SK-N-SH (cell line): ENCODE measurements at regions not wholly inside any gene's neighbourhood (a gene's known extent, or its start where the extent isn't known, plus 50 kb on each side); places are given as distances from the start of the nearest gene placed in this dataset.

ENCODE experiments used
- CTCF ChIA-PET: fragments of 300-600, 350-600 bp; formaldehyde crosslinking; extraction: SDS; loops from one replicate; lab custom pipeline; 2021; lab: Yijun Ruan, JAX
- POLR2A ChIA-PET: fragments of 350-600 bp; sonication (Branson Sonifier 250); formaldehyde crosslinking; extraction: SDS; loops from one replicate; lab custom pipeline; 2020; ENCODE audit warnings: antibody characterized with exemption, inconsistent platforms; lab: Yijun Ruan, JAX
- DNase-seq: peaks from one replicate; pipeline ENCODE4 v3.0.0; 2012
- H2AFZ ChIP-seq: fragments of 200-600 bp; sonication (generic); 2 replicates; pipeline ENCODE4 v1.8.1; 2016; ENCODE audit warnings: antibody characterized with exemption, mild to moderate bottlenecking, low read depth
- H3F3A ChIP-seq: fragments of 200-600 bp; sonication (generic); replicated peaks from 2 replicates; pipeline ENCODE3; 2016; ENCODE audit warnings: antibody characterized with exemption, mild to moderate bottlenecking; ENCODE audit not compliant: insufficient read depth
- H3K27ac ChIP-seq, 2 experiments: fragments of 200-500 bp in 1 of 2; fragments of 200-600 bp in 1 of 2; sonication (Bioruptor generic) in 1 of 2; sonication (generic), shearing (Covaris generic) in 1 of 2; 2 replicates each; pipeline versions ENCODE4 v1.5.1 to v1.6.1; 2014 to 2016; ENCODE audit warnings: low read depth in 2 of 2, inconsistent platforms in 1 of 2, low read length in 1 of 2, mild to moderate bottlenecking in 1 of 2, mixed read lengths in 1 of 2
- H3K27me3 ChIP-seq: fragments of 200-600 bp; sonication (generic), shearing (Covaris generic); 2 replicates; pipeline ENCODE4 v1.6.1; 2016; ENCODE audit warnings: mixed run types; ENCODE audit not compliant: insufficient read depth
- H3K36me3 ChIP-seq, 2 experiments: fragments of 200-500 bp in 1 of 2; fragments of 200-600 bp in 1 of 2; sonication (Bioruptor generic) in 1 of 2; sonication (generic) in 1 of 2; replicated peaks in 1 of 2; 2 replicates each; pipeline versions ENCODE3 to v1.5.1; 2014 to 2016; ENCODE audit warnings: low read length in 1 of 2, mild to moderate bottlenecking in 1 of 2; ENCODE audit not compliant: insufficient read depth in 2 of 2, control insufficient read depth in 1 of 2
- H3K4me1 ChIP-seq, 2 experiments: fragments of 200-500 bp in 1 of 2; fragments of 200-600 bp in 1 of 2; sonication (Bioruptor generic) in 1 of 2; sonication (generic), shearing (Covaris generic) in 1 of 2; 2 replicates each; pipeline versions ENCODE4 v1.5.1 to v1.6.1; 2014 to 2016; ENCODE audit warnings: low read depth in 1 of 2, low read length in 1 of 2, mixed run types in 1 of 2; ENCODE audit not compliant: insufficient read depth in 2 of 2, control insufficient read depth in 1 of 2
- H3K4me2 ChIP-seq: fragments of 200-600 bp; sonication (generic), shearing (Covaris generic); 2 replicates; pipeline ENCODE4 v1.6.1; 2017; ENCODE audit warnings: mixed run types
- H3K4me3 ChIP-seq, 2 experiments: fragments of 200-500 bp in 1 of 2; fragments of 200-600 bp in 1 of 2; sonication (Bioruptor generic) in 1 of 2; sonication (generic), shearing (Covaris generic) in 1 of 2; 2 replicates each; pipeline versions ENCODE4 v1.5.1 to v1.8.1; 2014 to 2016; ENCODE audit warnings: low read depth in 2 of 2, inconsistent platforms in 1 of 2, low read length in 1 of 2, mild to moderate bottlenecking in 1 of 2, mixed read lengths in 1 of 2, moderate library complexity in 1 of 2
- H3K79me2 ChIP-seq: fragments of 200-600 bp; sonication (generic); 2 replicates; pipeline ENCODE4 v1.8.1; 2017; ENCODE audit warnings: mild to moderate bottlenecking; ENCODE audit not compliant: insufficient read depth
- H3K9ac ChIP-seq: fragments of 200-600 bp; sonication (generic); 2 replicates; pipeline ENCODE4 v1.6.1; 2017; ENCODE audit warnings: mixed run types
- H3K9me2 ChIP-seq: fragments of 200-600 bp; sonication (generic); 2 replicates; pipeline ENCODE4 v1.6.1; 2017; ENCODE audit warnings: mixed run types
- H3K9me3 ChIP-seq: fragments of 200-600 bp; sonication (generic); 2 replicates; pipeline ENCODE4 v1.6.1; 2017; ENCODE audit warnings: mixed run types, mild to moderate bottlenecking, moderate library complexity
- H4K20me1 ChIP-seq: fragments of 200-600 bp; sonication (generic); 2 replicates; pipeline ENCODE4 v1.6.1; 2017; ENCODE audit warnings: mild to moderate bottlenecking, mixed run types; ENCODE audit not compliant: insufficient read depth
- CHD2 ChIP-seq: fragments of 150-350 bp; IDR thresholded peaks from 2 replicates; pipeline ENCODE4 v1.6.1; 2018; ENCODE audit warnings: low read length; ENCODE audit not compliant: partially characterized antibody
- ELF1 ChIP-seq: IDR thresholded peaks from 2 replicates; pipeline ENCODE4 v1.4.0; 2012
- FOSL2 ChIP-seq: IDR thresholded peaks from 2 replicates; pipeline ENCODE4 v1.4.0; 2012; ENCODE audit warnings: low read depth, mild to moderate bottlenecking, moderate library complexity, borderline replicate concordance
- FOXM1 ChIP-seq: IDR thresholded peaks from 2 replicates; pipeline ENCODE4 v1.4.0; 2012; ENCODE audit warnings: low read depth, mild to moderate bottlenecking
- GABPA ChIP-seq: IDR thresholded peaks from 2 replicates; pipeline ENCODE4 v1.4.0; 2012; ENCODE audit warnings: low read depth, mild to moderate bottlenecking
- GATA2 ChIP-seq: sonication (generic); formaldehyde crosslinking; IDR thresholded peaks from 2 replicates; pipeline ENCODE4 v1.5.0; 2020; ENCODE audit warnings: mild to moderate bottlenecking, missing genetic modification reagents
- NRF1 ChIP-seq: IDR thresholded peaks from 2 replicates; pipeline ENCODE4 v1.6.1; 2012; ENCODE audit warnings: low read depth, mild to moderate bottlenecking, low read length
- PBX3 ChIP-seq: IDR thresholded peaks from 2 replicates; pipeline ENCODE4; 2012
- RFX5 ChIP-seq: IDR thresholded peaks from 2 replicates; pipeline ENCODE4 v1.6.1; 2012; ENCODE audit warnings: mild to moderate bottlenecking, improper control_type of control experiment, low read length
- RXRA ChIP-seq: IDR thresholded peaks from 2 replicates; pipeline ENCODE4 v1.4.0; 2012; ENCODE audit warnings: low read depth, mild to moderate bottlenecking, borderline replicate concordance
- SMC3 ChIP-seq: IDR thresholded peaks from 2 replicates; pipeline ENCODE4 v1.6.1; 2012; ENCODE audit warnings: low read depth, low read length, improper control_type of control experiment
- TAF1 ChIP-seq: IDR thresholded peaks from 2 replicates; pipeline ENCODE4 v1.6.1; 2012; ENCODE audit warnings: low read depth, mild to moderate bottlenecking, low read length, moderate library complexity, borderline replicate concordance
- TCF12 ChIP-seq: IDR thresholded peaks from 2 replicates; pipeline ENCODE4 v1.4.0; 2012
- TEAD4 ChIP-seq: IDR thresholded peaks from 2 replicates; pipeline ENCODE4 v1.4.0; 2012; ENCODE audit warnings: mild to moderate bottlenecking, borderline replicate concordance; ENCODE audit not compliant: insufficient read depth
- USF2 ChIP-seq: fragments of 150-350 bp; IDR thresholded peaks from 2 replicates; pipeline ENCODE4 v1.6.1; 2017; ENCODE audit warnings: antibody characterized with exemption, low read length, low read depth, borderline replicate concordance
- YY1 ChIP-seq: IDR thresholded peaks from 2 replicates; pipeline ENCODE4 v1.4.0; 2012; ENCODE audit warnings: low read depth, mild to moderate bottlenecking
- WGBS: methylation state at CpG from one replicate; pipeline ENCODE4 v1.1.6; 2017; ENCODE audit warnings: low lambda C conversion rate; 5-methylcytosine and 5-hydroxymethylcytosine counted together
- TF ChIP-seq, protein P1 (sequence below): IDR thresholded peaks from 2 replicates; pipeline ENCODE4 v1.6.1; 2012; ENCODE audit warnings: mild to moderate bottlenecking, low read depth, low read length, moderate library complexity
- TF ChIP-seq, protein P2 (sequence below): IDR thresholded peaks from 2 replicates; pipeline ENCODE4 v1.4.0; 2012; ENCODE audit warnings: low read depth

DNA sequence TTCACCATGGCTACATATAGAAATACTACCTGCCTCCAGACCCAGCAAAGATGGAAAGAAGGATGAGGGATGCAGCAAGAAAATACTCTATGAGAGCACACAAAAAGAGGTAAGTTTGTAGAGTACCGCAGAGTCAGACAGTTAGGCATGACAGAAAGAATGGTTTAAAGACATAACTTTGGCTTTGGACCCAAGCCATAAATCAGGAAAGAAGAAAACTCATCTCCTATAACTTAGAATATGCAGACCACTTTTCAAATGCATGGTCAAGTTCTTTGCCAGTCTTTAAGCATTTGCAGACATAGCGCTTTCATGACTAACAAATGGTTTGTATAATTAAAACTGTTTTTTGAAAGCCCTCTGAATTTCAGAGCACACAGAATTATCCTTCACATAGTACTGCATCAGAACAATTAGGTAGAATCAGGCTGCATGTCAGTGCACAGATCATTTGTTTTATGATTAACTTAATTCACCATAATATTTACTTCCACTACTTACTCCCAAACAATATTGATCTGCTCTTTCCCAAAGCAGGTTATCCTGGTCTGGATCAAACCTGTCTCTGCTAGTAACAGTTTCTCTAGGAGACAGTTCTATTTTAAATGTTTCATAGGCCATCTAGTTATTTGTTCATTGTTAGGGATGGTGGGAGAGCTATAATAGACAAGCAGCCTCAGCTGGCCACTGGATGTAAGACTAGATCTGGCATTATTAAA lies 280.7 kb upstream of the NR5A2 start:
- Histone ChIP-seq H3K4me2 (no peak overlapping the region), H3K9ac (no peak overlapping the region), H3K27me3 (no peaks in the 10 kb centered on the region), H3K9me3 (no peaks in the 10 kb centered on the region), H3F3A (peaks cover 11% of the 10 kb centered on the region), H3K79me2 (no peaks in the 10 kb centered on the region), H3K4me3 (no peak overlapping the region), H3K36me3 (no peaks in the 10 kb centered on the region), H3K4me1 (peaks cover 0 to 12% of the 10 kb centered on the region in 2 experiments; a peak in 1 of 4 replicates), H3K27ac (no peak overlapping the region), H2AFZ (no peak overlapping the region), H3K9me2 (no peaks in the 10 kb centered on the region), H4K20me1 (no peaks in the 10 kb centered on the region)
- ChIA-PET POLR2A (no interaction called here), CTCF (interaction anchor here (0.6 kb wide), 1 partner anchor 1198 kb away, joined by 3 read pairs; no protein-coding TSS in a partner anchor)
- 91% methylated on average over 2 of the region's 2 CpGs for WGBS
- TF ChIP-seq NRF1, result no peak
- DNase-seq, result no peak

GRCh38 chr1:199747984-199748383 lies 279.5 kb upstream of the NR5A2 start:
- H3K27me3 ChIP-seq, result no peaks in the 10 kb centered on the region
- no peak overlapping the region for H3K27ac ChIP-seq
- CTCF ChIA-PET, result no interaction called here
- no peak overlapping the region for H3K9ac ChIP-seq
- no peaks in the 10 kb centered on the region for H3K36me3 ChIP-seq
- no peak for DNase-seq
- no peaks in the 10 kb centered on the region for H3K9me2 ChIP-seq
- no peak overlapping the region for H3K4me3 ChIP-seq
- POLR2A ChIA-PET, result no interaction called here
- H3K4me2 ChIP-seq, result no peak overlapping the region
- no peak overlapping the region for H2AFZ ChIP-seq
- H4K20me1 ChIP-seq, result no peaks in the 10 kb centered on the region
- H3K79me2 ChIP-seq, result no peaks in the 10 kb centered on the region
- TF ChIP-seq, protein P1, sequence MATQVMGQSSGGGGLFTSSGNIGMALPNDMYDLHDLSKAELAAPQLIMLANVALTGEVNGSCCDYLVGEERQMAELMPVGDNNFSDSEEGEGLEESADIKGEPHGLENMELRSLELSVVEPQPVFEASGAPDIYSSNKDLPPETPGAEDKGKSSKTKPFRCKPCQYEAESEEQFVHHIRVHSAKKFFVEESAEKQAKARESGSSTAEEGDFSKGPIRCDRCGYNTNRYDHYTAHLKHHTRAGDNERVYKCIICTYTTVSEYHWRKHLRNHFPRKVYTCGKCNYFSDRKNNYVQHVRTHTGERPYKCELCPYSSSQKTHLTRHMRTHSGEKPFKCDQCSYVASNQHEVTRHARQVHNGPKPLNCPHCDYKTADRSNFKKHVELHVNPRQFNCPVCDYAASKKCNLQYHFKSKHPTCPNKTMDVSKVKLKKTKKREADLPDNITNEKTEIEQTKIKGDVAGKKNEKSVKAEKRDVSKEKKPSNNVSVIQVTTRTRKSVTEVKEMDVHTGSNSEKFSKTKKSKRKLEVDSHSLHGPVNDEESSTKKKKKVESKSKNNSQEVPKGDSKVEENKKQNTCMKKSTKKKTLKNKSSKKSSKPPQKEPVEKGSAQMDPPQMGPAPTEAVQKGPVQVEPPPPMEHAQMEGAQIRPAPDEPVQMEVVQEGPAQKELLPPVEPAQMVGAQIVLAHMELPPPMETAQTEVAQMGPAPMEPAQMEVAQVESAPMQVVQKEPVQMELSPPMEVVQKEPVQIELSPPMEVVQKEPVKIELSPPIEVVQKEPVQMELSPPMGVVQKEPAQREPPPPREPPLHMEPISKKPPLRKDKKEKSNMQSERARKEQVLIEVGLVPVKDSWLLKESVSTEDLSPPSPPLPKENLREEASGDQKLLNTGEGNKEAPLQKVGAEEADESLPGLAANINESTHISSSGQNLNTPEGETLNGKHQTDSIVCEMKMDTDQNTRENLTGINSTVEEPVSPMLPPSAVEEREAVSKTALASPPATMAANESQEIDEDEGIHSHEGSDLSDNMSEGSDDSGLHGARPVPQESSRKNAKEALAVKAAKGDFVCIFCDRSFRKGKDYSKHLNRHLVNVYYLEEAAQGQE, result no peak
- TF ChIP-seq TAF1 (no peak), GABPA (no peak), RXRA (no peak), ELF1 (no peak), NRF1 (no peak)
- H3K9me3 ChIP-seq, result no peaks in the 10 kb centered on the region
- peaks cover 0 to 8% of the 10 kb centered on the region in 2 experiments; a peak in 1 of 4 replicates for H3K4me1 ChIP-seq
- H3F3A ChIP-seq, result peaks cover 4% of the 10 kb centered on the region
- WGBS, result 85% methylated on average over 17 of the region's 17 CpGs

- 75% methylated on average over 5 of the region's 5 CpGs for WGBS
- Histone ChIP-seq H3K79me2 (no peaks in the 10 kb centered on the region), H3K4me3 (no peak overlapping the region), H2AFZ (no peak overlapping the region), H3K27ac (no peak overlapping the region), H3K9me3 (no peaks in the 10 kb centered on the region), H3K4me1 (no peaks in the 10 kb centered on the region), H3F3A (no peaks in the 10 kb centered on the region), H3K36me3 (no peaks in the 10 kb centered on the region), H4K20me1 (no peaks in the 10 kb centered on the region), H3K4me2 (no peak overlapping the region), H3K9me2 (no peaks in the 10 kb centered on the region), H3K27me3 (no peaks in the 10 kb centered on the region), H3K9ac (no peak overlapping the region)
- ChIA-PET CTCF (no interaction called here), POLR2A (no interaction called here)
- DNase-seq, result no peak
- no peak for TF ChIP-seq FOXM1
- no peak for TF ChIP-seq FOSL2
- TF ChIP-seq SMC3, result no peak
- TF ChIP-seq USF2, result no peak
- no peak for TF ChIP-seq GATA2 (CRISPR knock-in tag)
- TF ChIP-seq CHD2, result no peak
- no peak for TF ChIP-seq RFX5
- TF ChIP-seq TCF12, result no peak
- TF ChIP-seq TEAD4, result no peak
- TF ChIP-seq, protein P2, sequence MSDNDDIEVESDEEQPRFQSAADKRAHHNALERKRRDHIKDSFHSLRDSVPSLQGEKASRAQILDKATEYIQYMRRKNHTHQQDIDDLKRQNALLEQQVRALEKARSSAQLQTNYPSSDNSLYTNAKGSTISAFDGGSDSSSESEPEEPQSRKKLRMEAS, result no peak
- no peak for TF ChIP-seq YY1
- TF ChIP-seq TAF1, result no peak
- TF ChIP-seq PBX3, result no peak
Measured at GRCh38 chr1:199751506-199751905, 276.0 kb upstream of the NR5A2 start.
